Activated T-cell treated with anti-CD3 and anti-CD28 coated beads, Interleukin-2, amount 50 U/mL, for 72 hours (primary cell): ENCODE measurements at regions not wholly inside any gene's neighbourhood (a gene's known extent, or its start where the extent isn't known, plus 50 kb on each side); places are given as distances from the start of the nearest gene placed in this dataset.

Source experiments
- ATAC-seq, 2 donors: fragments of 150-1000 bp; cut with Tn5 transposase; replicated peaks in 1 of 2; 2 replicates each; pipeline ENCODE4 v1.10.0; 2021; ENCODE audit warnings: moderate library complexity in 2 of 2, mild to moderate bottlenecking in 1 of 2
- DNase-seq, 2 donors: peaks; one replicate each; pipeline ENCODE4 v3.0.0; 2021 to 2022; ENCODE audit warnings: mixed read lengths in 1 of 2
- H3K27ac Mint-ChIP-seq: one replicate; pipeline ENCODE4 v1.8.0; 2022; ENCODE audit warnings: mild to moderate bottlenecking, moderate library complexity, mixed read lengths
- H3K27me3 Mint-ChIP-seq: one replicate; pipeline ENCODE4 v1.8.0; 2022; ENCODE audit warnings: low read depth, mixed read lengths
- H3K36me3 Mint-ChIP-seq, 2 donors: one replicate each; pipeline ENCODE4 v1.8.0; 2022; ENCODE audit warnings: mixed read lengths in 2 of 2, mild to moderate bottlenecking in 1 of 2; ENCODE audit not compliant: insufficient read depth in 2 of 2
- H3K4me1 Mint-ChIP-seq: one replicate; pipeline ENCODE4 v1.8.0; 2022; ENCODE audit warnings: low read depth, mixed read lengths
- H3K4me3 Mint-ChIP-seq, 2 donors: one replicate each; pipeline ENCODE4 v1.8.0; 2022; ENCODE audit warnings: mild to moderate bottlenecking in 2 of 2, mixed read lengths in 2 of 2, moderate library complexity in 2 of 2
- H3K9me3 Mint-ChIP-seq, 2 donors: one replicate each; pipeline ENCODE4 v1.8.0; 2022; ENCODE audit warnings: mixed read lengths in 2 of 2

GRCh38 chr12:67496581-67496980 lies 152.0 kb upstream of the DYRK2 start:
- Mint-ChIP-seq H3K4me3 (no peak overlapping the region), H3K27me3 (no peaks in the 10 kb centered on the region), H3K4me1 (peaks cover 7% of the 10 kb centered on the region), H3K9me3 (peaks cover 5 to 7% of the 10 kb centered on the region in 2 donors), H3K27ac (no peak overlapping the region), H3K36me3 (peaks cover 4 to 7% of the 10 kb centered on the region in 2 donors)
- DNase-seq: no peak
- no peak for ATAC-seq

GRCh38 chr12:67498991-67499390 lies 149.6 kb upstream of the DYRK2 start:
- ATAC-seq (no peak), DNase-seq (no peak)
- H3K36me3 Mint-ChIP-seq: peaks cover 0 to 3% of the 10 kb centered on the region in 2 donors
- H3K27ac Mint-ChIP-seq: no peak overlapping the region
- H3K9me3 Mint-ChIP-seq: peaks cover 0 to 2% of the 10 kb centered on the region in 2 donors
- H3K4me1 Mint-ChIP-seq: peaks cover 8% of the 10 kb centered on the region
- no peak overlapping the region for H3K4me3 Mint-ChIP-seq
- no peaks in the 10 kb centered on the region for H3K27me3 Mint-ChIP-seq

GRCh38 chr12:67501362-67501761 lies 147.2 kb upstream of the DYRK2 start:
- no peaks in the 10 kb centered on the region for H3K27me3 Mint-ChIP-seq
- no peaks in the 10 kb centered on the region for H3K36me3 Mint-ChIP-seq
- H3K9me3 Mint-ChIP-seq: peaks cover 0 to 2% of the 10 kb centered on the region in 2 donors

GRCh38 chr12:67504026-67504425 lies 144.5 kb upstream of the DYRK2 start:
- DNase-seq (no peak), ATAC-seq (no peak)
- Mint-ChIP-seq H3K4me1 (peaks cover 8% of the 10 kb centered on the region), H3K4me3 (no peak overlapping the region), H3K27ac (no peak overlapping the region), H3K36me3 (no peaks in the 10 kb centered on the region), H3K27me3 (no peaks in the 10 kb centered on the region), H3K9me3 (peaks cover 0 to 2% of the 10 kb centered on the region in 2 donors)

More at GRCh38 chr12:67501362-67501761, 147.2 kb upstream of the DYRK2 start:
- Mint-ChIP-seq H3K27ac (no peak overlapping the region), H3K4me1 (peaks cover 8% of the 10 kb centered on the region), H3K4me3 (no peak overlapping the region)
- ATAC-seq: no peak
- no peak for DNase-seq

- peaks cover 0 to 2% of the 10 kb centered on the region in 2 donors for H3K9me3 Mint-ChIP-seq
- no peaks in the 10 kb centered on the region for H3K4me1 Mint-ChIP-seq
- H3K4me3 Mint-ChIP-seq: no peak overlapping the region
- H3K27ac Mint-ChIP-seq: no peak overlapping the region
- DNase-seq: no peak
- H3K36me3 Mint-ChIP-seq: no peaks in the 10 kb centered on the region
- no peaks in the 10 kb centered on the region for H3K27me3 Mint-ChIP-seq
- ATAC-seq: no peak
Measured at GRCh38 chr12:67506739-67507138, 141.8 kb upstream of the DYRK2 start.

- Mint-ChIP-seq H3K4me1 (peaks cover 5% of the 10 kb centered on the region), H3K9me3 (no peaks in the 10 kb centered on the region), H3K36me3 (no peaks in the 10 kb centered on the region), H3K27me3 (no peaks in the 10 kb centered on the region), H3K27ac (no peak overlapping the region), H3K4me3 (no peak overlapping the region)
- DNase-seq: no peak
- no peak for ATAC-seq
Measured at GRCh38 chr12:67508830-67509229, 139.7 kb upstream of the DYRK2 start.

- no peaks in the 10 kb centered on the region for H3K9me3 Mint-ChIP-seq
- H3K27me3 Mint-ChIP-seq: no peaks in the 10 kb centered on the region
- no peak overlapping the region for H3K27ac Mint-ChIP-seq
- peaks cover 13% of the 10 kb centered on the region for H3K4me1 Mint-ChIP-seq
- no peak for DNase-seq
- no peak overlapping the region for H3K4me3 Mint-ChIP-seq
- ATAC-seq: no peak
- H3K36me3 Mint-ChIP-seq: no peaks in the 10 kb centered on the region
Measured at GRCh38 chr12:67509666-67510386, 138.7 kb upstream of the DYRK2 start.

GRCh38 chr12:67512061-67512460 lies 136.5 kb upstream of the DYRK2 start:
- no peak overlapping the region for H3K4me3 Mint-ChIP-seq
- peaks cover 35% of the 10 kb centered on the region for H3K4me1 Mint-ChIP-seq
- no peaks in the 10 kb centered on the region for H3K36me3 Mint-ChIP-seq

GRCh38 chr12:67514502-67514901 lies 134.0 kb upstream of the DYRK2 start:
- Mint-ChIP-seq H3K27me3 (no peaks in the 10 kb centered on the region), H3K27ac (no peak overlapping the region), H3K4me1 (peaks cover 37% of the 10 kb centered on the region), H3K9me3 (no peaks in the 10 kb centered on the region), H3K4me3 (no peak overlapping the region), H3K36me3 (no peaks in the 10 kb centered on the region)
- DNase-seq (no peak), ATAC-seq (no peak)

More at GRCh38 chr12:67512061-67512460, 136.5 kb upstream of the DYRK2 start:
- H3K27ac Mint-ChIP-seq: no peak overlapping the region
- H3K27me3 Mint-ChIP-seq: no peaks in the 10 kb centered on the region
- ATAC-seq (no peak), DNase-seq (no peak)
- H3K9me3 Mint-ChIP-seq: no peaks in the 10 kb centered on the region

GRCh38 chr12:67515679-67516340 lies 132.7 kb upstream of the DYRK2 start:
- DNase-seq: peak in 1 of 2 donors; percentile 11
- peaks cover 37% of the 10 kb centered on the region for H3K4me1 Mint-ChIP-seq
- H3K36me3 Mint-ChIP-seq: no peaks in the 10 kb centered on the region
- peak overlapping the region; percentile 14 to 38 for H3K4me3 Mint-ChIP-seq
- H3K27me3 Mint-ChIP-seq: no peaks in the 10 kb centered on the region
- peak; percentile 50 to 69 for ATAC-seq
- no peak overlapping the region for H3K27ac Mint-ChIP-seq
- H3K9me3 Mint-ChIP-seq: no peaks in the 10 kb centered on the region

GRCh38 chr12:67517181-67517887 lies 131.2 kb upstream of the DYRK2 start:
- no peaks in the 10 kb centered on the region for H3K36me3 Mint-ChIP-seq
- no peaks in the 10 kb centered on the region for H3K27me3 Mint-ChIP-seq
- ATAC-seq: no peak
- H3K27ac Mint-ChIP-seq: no peak overlapping the region
- H3K4me1 Mint-ChIP-seq: peaks cover 37% of the 10 kb centered on the region
- H3K9me3 Mint-ChIP-seq: no peaks in the 10 kb centered on the region
- no peak for DNase-seq
- no peak overlapping the region for H3K4me3 Mint-ChIP-seq

GRCh38 chr12:67519484-67520433 lies 128.8 kb upstream of the DYRK2 start:
- no peak for DNase-seq
- Mint-ChIP-seq H3K27me3 (no peaks in the 10 kb centered on the region), H3K9me3 (no peaks in the 10 kb centered on the region), H3K27ac (no peak overlapping the region), H3K4me1 (peaks cover 24% of the 10 kb centered on the region), H3K4me3 (no peak overlapping the region), H3K36me3 (no peaks in the 10 kb centered on the region)
- no peak for ATAC-seq
